GM23338 (cell line): ENCODE measurements at regions not wholly inside any gene's neighbourhood (a gene's known extent, or its start where the extent isn't known, plus 50 kb on each side); places are given as distances from the start of the nearest gene placed in this dataset.

ENCODE experiments used
- ATAC-seq: fragments of 200-7000 bp; cut with Tn5 transposase; 3 replicates; pipeline ENCODE4 v1.9.1; 2020
- DNase-seq: peaks from one replicate; pipeline ENCODE4 v3.0.0-alpha.2; 2015; ENCODE audit warnings: low spot score
- H2AFZ ChIP-seq: fragments of 200-600 bp; sonication (generic); 2 replicates; pipeline ENCODE4 v1.8.0; 2016; ENCODE audit warnings: antibody characterized with exemption, mild to moderate bottlenecking, moderate library complexity
- H3F3A ChIP-seq: fragments of 200-600 bp; sonication (generic); replicated peaks from 2 replicates; pipeline ENCODE4 v1.8.0; 2017; ENCODE audit warnings: antibody characterized with exemption, mixed run types, low read depth
- H3K27ac ChIP-seq: fragments of 200-600 bp; sonication (generic); 2 replicates; pipeline ENCODE4 v1.6.1; 2016; ENCODE audit warnings: low read depth
- H3K27me3 ChIP-seq: fragments of 200-600 bp; sonication (generic); 2 replicates; pipeline ENCODE4 v1.8.0; 2016; ENCODE audit warnings: mild to moderate bottlenecking, mixed run types, moderate library complexity; ENCODE audit not compliant: insufficient read depth
- H3K36me3 ChIP-seq: fragments of 200-600 bp; sonication (generic); 2 replicates; pipeline ENCODE4 v1.8.0; 2016; ENCODE audit warnings: mild to moderate bottlenecking; ENCODE audit not compliant: insufficient read depth
- H3K4me1 ChIP-seq: fragments of 200-600 bp; sonication (generic); 2 replicates; pipeline ENCODE4 v1.8.0; 2016; ENCODE audit warnings: mild to moderate bottlenecking, moderate library complexity; ENCODE audit not compliant: insufficient read depth
- H3K4me2 ChIP-seq: fragments of 200-600 bp; sonication (generic); 2 replicates; pipeline ENCODE4 v1.7.1; 2017; ENCODE audit warnings: mixed run types
- H3K4me3 ChIP-seq: fragments of 200-600 bp; sonication (generic); 2 replicates; pipeline ENCODE4 v1.6.1; 2016; ENCODE audit warnings: mixed run types
- H3K79me2 ChIP-seq: fragments of 200-600 bp; sonication (generic); replicated peaks from 2 replicates; pipeline ENCODE4 v1.8.0; 2017; ENCODE audit warnings: mild to moderate bottlenecking; ENCODE audit not compliant: insufficient read depth
- H3K9me2 ChIP-seq: fragments of 200-600 bp; sonication (generic); 2 replicates; pipeline ENCODE4 v1.8.0; 2017; ENCODE audit not compliant: insufficient read depth
- H4K20me1 ChIP-seq: fragments of 200-600 bp; sonication (generic); replicated peaks from 2 replicates; pipeline ENCODE4 v1.8.0; 2017; ENCODE audit warnings: mild to moderate bottlenecking; ENCODE audit not compliant: insufficient read depth
- H3K27ac Mint-ChIP-seq: 2 replicates; pipeline ENCODE4 v1.8.0; 2020; ENCODE audit warnings: inconsistent platforms, mild to moderate bottlenecking, moderate library complexity, mixed read lengths
- H3K27me3 Mint-ChIP-seq: 3 replicates; pipeline ENCODE4 v1.8.0; 2022; ENCODE audit warnings: low read depth, mild to moderate bottlenecking, moderate library complexity, mixed read lengths, inconsistent platforms; ENCODE audit not compliant: insufficient read depth, poor library complexity
- H3K36me3 Mint-ChIP-seq: 3 replicates; pipeline ENCODE4 v1.8.0; 2021; ENCODE audit warnings: low read depth, mild to moderate bottlenecking, inconsistent platforms, moderate library complexity, mixed read lengths
- H3K4me1 Mint-ChIP-seq: 3 replicates; pipeline ENCODE4 v1.8.0; 2020; ENCODE audit warnings: mild to moderate bottlenecking, inconsistent platforms, mixed read lengths
- H3K4me3 Mint-ChIP-seq: 3 replicates; pipeline ENCODE4 v1.8.0; 2021; ENCODE audit warnings: moderate library complexity, mild to moderate bottlenecking, inconsistent platforms, mixed read lengths
- H3K9me3 Mint-ChIP-seq: 3 replicates; pipeline ENCODE4 v1.8.0; 2020; ENCODE audit warnings: moderate library complexity, mild to moderate bottlenecking, inconsistent platforms, mixed read lengths
- CREB1 ChIP-seq: fragments of 250-450 bp; sonication (Bioruptor Pico); IDR thresholded peaks from 2 replicates; pipeline ENCODE4 v1.5.0; 2020; ENCODE audit warnings: low read depth, mild to moderate bottlenecking, moderate library complexity
- CTCF ChIP-seq, 2 experiments: fragments of 200-600 bp in 1 of 2; sonication (generic) in 1 of 2; conservative IDR thresholded peaks; 2 replicates each; pipeline versions ENCODE4 v1.5.1 to v1.6.1; 2016 to 2017; ENCODE audit warnings: antibody characterized with exemption in 2 of 2, low read depth in 2 of 2, mild to moderate bottlenecking in 2 of 2, moderate library complexity in 1 of 2
- ETS1 ChIP-seq: IDR thresholded peaks from 2 replicates; pipeline ENCODE4 v1.6.1; 2016; ENCODE audit warnings: antibody characterized with exemption
- EZH2 ChIP-seq: fragments of 200-600 bp; sonication (generic); IDR thresholded peaks from one replicate; pipeline ENCODE4 v1.8.0; 2017; ENCODE audit warnings: antibody characterized with exemption, mild to moderate bottlenecking, low read depth; ENCODE audit not compliant: unreplicated experiment
- EZH2phosphoT487 ChIP-seq: fragments of 200-600 bp; sonication (generic); IDR thresholded peaks from one replicate; pipeline ENCODE4 v1.8.1; 2018; ENCODE audit warnings: antibody characterized with exemption; ENCODE audit not compliant: unreplicated experiment
- JUNB ChIP-seq: IDR thresholded peaks from one replicate; pipeline ENCODE4 v1.6.1; 2016; ENCODE audit warnings: antibody characterized with exemption; ENCODE audit not compliant: unreplicated experiment
- NANOG ChIP-seq: IDR thresholded peaks from 2 replicates; pipeline ENCODE4 v1.6.1; 2016; ENCODE audit warnings: antibody characterized with exemption, borderline replicate concordance
- POLR2AphosphoS5 ChIP-seq: IDR thresholded peaks from 2 replicates; pipeline ENCODE4 v1.6.1; 2016; ENCODE audit warnings: antibody characterized with exemption, low read depth
- REST ChIP-seq: IDR thresholded peaks from one replicate; pipeline ENCODE4 v1.6.1; 2018; ENCODE audit warnings: antibody characterized with exemption; ENCODE audit not compliant: unreplicated experiment
- STAT1 ChIP-seq: IDR thresholded peaks from one replicate; pipeline ENCODE4 v1.6.1; 2016; ENCODE audit warnings: antibody characterized with exemption; ENCODE audit not compliant: unreplicated experiment
- ZNF114 ChIP-seq: fragments of 250-450 bp; sonication (Bioruptor Pico); IDR thresholded peaks from 2 replicates; pipeline ENCODE4 v1.5.0; 2020; ENCODE audit warnings: mild to moderate bottlenecking, moderate library complexity
- ZNF331 ChIP-seq: fragments of 250-450 bp; sonication (Bioruptor Pico); IDR thresholded peaks from 2 replicates; pipeline ENCODE4 v1.5.0; 2020; ENCODE audit warnings: low read depth, mild to moderate bottlenecking, moderate library complexity
- TF ChIP-seq, protein P1 (sequence below): fragments of 250-450 bp; sonication (Bioruptor Pico); IDR thresholded peaks from 2 replicates; pipeline ENCODE4 v1.5.0; 2020; ENCODE audit warnings: mild to moderate bottlenecking, moderate library complexity

- Histone ChIP-seq H3K4me1 (no peaks in the 10 kb centered on the region), H3K27me3 (no peaks in the 10 kb centered on the region), H3K4me3 (no peak overlapping the region), H3K36me3 (no peaks in the 10 kb centered on the region), H3K27ac (no peak overlapping the region), H4K20me1 (no peaks in the 10 kb centered on the region), H3K4me2 (no peak overlapping the region), H2AFZ (no peak overlapping the region), H3K9me2 (no peaks in the 10 kb centered on the region; the same call in 1 of the 2 replicates), H3K79me2 (no peaks in the 10 kb centered on the region), H3F3A (no peaks in the 10 kb centered on the region)
- Mint-ChIP-seq H3K36me3 (no peaks in the 10 kb centered on the region), H3K27me3 (peaks cover 2% of the 10 kb centered on the region), H3K4me1 (peaks cover 5% of the 10 kb centered on the region; the same call in 2 of the 3 replicates), H3K4me3 (no peak overlapping the region), H3K27ac (no peak overlapping the region), H3K9me3 (no peaks in the 10 kb centered on the region)
- ATAC-seq (no peak), DNase-seq (no peak)
- TF ChIP-seq NANOG (no peak), EZH2phosphoT487 (no peak), JUNB (no peak), STAT1 (no peak), ZNF114 (CRISPR knock-in tag) (no peak), ZNF331 (no peak), CTCF (conservative IDR thresholded peaks at IDR 0.05; ENCODE audit: low read depth in 2 of 2) (no peak), ETS1 (no peak), POLR2AphosphoS5 (no peak), REST (no peak), CREB1 (no peak), EZH2 (no peak)
- TF ChIP-seq, protein P1, sequence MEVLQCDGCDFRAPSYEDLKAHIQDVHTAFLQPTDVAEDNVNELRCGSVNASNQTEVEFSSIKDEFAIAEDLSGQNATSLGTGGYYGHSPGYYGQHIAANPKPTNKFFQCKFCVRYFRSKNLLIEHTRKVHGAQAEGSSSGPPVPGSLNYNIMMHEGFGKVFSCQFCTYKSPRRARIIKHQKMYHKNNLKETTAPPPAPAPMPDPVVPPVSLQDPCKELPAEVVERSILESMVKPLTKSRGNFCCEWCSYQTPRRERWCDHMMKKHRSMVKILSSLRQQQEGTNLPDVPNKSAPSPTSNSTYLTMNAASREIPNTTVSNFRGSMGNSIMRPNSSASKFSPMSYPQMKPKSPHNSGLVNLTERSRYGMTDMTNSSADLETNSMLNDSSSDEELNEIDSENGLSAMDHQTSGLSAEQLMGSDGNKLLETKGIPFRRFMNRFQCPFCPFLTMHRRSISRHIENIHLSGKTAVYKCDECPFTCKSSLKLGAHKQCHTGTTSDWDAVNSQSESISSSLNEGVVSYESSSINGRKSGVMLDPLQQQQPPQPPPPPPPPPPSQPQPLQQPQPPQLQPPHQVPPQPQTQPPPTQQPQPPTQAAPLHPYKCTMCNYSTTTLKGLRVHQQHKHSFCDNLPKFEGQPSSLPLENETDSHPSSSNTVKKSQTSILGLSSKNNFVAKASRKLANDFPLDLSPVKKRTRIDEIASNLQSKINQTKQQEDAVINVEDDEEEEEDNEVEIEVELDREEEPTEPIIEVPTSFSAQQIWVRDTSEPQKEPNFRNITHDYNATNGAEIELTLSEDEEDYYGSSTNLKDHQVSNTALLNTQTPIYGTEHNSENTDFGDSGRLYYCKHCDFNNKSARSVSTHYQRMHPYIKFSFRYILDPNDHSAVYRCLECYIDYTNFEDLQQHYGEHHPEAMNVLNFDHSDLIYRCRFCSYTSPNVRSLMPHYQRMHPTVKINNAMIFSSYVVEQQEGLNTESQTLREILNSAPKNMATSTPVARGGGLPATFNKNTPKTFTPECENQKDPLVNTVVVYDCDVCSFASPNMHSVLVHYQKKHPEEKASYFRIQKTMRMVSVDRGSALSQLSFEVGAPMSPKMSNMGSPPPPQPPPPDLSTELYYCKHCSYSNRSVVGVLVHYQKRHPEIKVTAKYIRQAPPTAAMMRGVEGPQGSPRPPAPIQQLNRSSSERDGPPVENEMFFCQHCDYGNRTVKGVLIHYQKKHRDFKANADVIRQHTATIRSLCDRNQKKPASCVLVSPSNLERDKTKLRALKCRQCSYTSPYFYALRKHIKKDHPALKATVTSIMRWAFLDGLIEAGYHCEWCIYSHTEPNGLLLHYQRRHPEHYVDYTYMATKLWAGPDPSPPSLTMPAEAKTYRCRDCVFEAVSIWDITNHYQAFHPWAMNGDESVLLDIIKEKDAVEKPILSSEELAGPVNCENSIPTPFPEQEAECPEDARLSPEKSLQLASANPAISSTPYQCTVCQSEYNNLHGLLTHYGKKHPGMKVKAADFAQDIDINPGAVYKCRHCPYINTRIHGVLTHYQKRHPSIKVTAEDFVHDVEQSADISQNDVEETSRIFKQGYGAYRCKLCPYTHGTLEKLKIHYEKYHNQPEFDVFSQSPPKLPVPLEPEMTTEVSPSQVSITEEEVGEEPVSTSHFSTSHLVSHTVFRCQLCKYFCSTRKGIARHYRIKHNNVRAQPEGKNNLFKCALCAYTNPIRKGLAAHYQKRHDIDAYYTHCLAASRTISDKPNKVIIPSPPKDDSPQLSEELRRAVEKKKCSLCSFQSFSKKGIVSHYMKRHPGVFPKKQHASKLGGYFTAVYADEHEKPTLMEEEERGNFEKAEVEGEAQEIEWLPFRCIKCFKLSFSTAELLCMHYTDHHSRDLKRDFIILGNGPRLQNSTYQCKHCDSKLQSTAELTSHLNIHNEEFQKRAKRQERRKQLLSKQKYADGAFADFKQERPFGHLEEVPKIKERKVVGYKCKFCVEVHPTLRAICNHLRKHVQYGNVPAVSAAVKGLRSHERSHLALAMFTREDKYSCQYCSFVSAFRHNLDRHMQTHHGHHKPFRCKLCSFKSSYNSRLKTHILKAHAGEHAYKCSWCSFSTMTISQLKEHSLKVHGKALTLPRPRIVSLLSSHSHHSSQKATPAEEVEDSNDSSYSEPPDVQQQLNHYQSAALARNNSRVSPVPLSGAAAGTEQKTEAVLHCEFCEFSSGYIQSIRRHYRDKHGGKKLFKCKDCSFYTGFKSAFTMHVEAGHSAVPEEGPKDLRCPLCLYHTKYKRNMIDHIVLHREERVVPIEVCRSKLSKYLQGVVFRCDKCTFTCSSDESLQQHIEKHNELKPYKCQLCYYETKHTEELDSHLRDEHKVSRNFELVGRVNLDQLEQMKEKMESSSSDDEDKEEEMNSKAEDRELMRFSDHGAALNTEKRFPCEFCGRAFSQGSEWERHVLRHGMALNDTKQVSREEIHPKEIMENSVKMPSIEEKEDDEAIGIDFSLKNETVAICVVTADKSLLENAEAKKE = no peak
These were observed 421.0 kb downstream of the ADGRL2 start for GRCh38 chr1:82221721-82222120.
